ENCODE measurements at regions not wholly inside any gene's neighbourhood (a gene's known extent, or its start where the extent isn't known, plus 50 kb on each side); places are given as distances from the start of the nearest gene placed in this dataset.
"Not testable (repeated sequence)": the region's sequence is repeated elsewhere in the genome, so short reads cannot be mapped to it uniquely, and the experiment has no call there.

DNA sequence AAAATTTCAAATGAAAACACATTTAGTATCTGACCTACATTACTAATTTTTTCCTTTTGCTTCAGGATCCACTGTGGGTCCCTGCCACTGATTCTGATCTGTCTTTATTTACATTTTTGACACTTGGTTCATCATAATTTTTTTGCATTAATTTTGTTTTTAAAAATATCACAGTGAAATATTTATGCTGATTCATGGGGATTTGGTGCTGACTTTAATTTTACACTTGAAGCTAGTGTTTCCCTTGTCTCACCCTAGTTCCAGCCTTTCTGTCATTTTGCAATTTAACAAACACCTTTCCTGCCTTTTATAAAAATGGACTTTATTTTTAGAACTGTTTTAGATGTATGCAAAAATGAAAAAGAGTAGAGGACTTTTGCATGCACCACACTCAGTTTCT lies 111.9 kb upstream of the MARCHF11 start:
- ChIA-PET CTCF (no interaction called here), POLR2A (no interaction called here)
- ATAC-seq (ENCODE audit: low read depth) (no peak), DNase-seq (no peak)
- Mint-ChIP-seq H3K4me1 (no peaks in the 10 kb centered on the region), H3K27ac (no peak overlapping the region), H3K9me3 (peaks cover 12% of the 10 kb centered on the region), H3K36me3 (ENCODE audit: low read depth) (no peaks in the 10 kb centered on the region), H3K4me3 (no peak overlapping the region), H3K27me3 (no peaks in the 10 kb centered on the region)
- TF ChIP-seq, protein P1, sequence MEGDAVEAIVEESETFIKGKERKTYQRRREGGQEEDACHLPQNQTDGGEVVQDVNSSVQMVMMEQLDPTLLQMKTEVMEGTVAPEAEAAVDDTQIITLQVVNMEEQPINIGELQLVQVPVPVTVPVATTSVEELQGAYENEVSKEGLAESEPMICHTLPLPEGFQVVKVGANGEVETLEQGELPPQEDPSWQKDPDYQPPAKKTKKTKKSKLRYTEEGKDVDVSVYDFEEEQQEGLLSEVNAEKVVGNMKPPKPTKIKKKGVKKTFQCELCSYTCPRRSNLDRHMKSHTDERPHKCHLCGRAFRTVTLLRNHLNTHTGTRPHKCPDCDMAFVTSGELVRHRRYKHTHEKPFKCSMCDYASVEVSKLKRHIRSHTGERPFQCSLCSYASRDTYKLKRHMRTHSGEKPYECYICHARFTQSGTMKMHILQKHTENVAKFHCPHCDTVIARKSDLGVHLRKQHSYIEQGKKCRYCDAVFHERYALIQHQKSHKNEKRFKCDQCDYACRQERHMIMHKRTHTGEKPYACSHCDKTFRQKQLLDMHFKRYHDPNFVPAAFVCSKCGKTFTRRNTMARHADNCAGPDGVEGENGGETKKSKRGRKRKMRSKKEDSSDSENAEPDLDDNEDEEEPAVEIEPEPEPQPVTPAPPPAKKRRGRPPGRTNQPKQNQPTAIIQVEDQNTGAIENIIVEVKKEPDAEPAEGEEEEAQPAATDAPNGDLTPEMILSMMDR (IDR thresholded peaks at IDR 0.05), result no peak
- intact Hi-C loops (cut with micrococcal nuclease), result no loop called here

DNA sequence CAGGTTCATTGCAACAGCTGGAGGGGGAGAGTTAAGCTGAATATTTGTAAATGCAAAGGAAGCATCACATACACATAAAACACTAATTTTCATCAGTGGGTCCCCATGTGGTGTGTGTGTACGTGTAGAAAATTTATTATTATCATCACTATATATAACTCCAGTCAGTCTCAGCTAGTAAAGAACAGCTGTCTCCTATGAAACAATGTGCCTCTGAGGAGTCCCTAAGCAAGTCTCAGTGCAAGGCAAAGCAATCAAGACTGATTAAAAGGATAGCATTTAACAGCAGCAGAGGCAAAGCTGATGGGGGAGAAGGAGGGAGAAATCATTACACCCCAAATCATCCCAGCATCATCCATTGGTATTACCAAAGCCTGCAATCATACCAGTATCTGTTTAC lies 104.2 kb upstream of the MARCHF11 start:
- Mint-ChIP-seq H3K9me3 (no peaks in the 10 kb centered on the region), H3K36me3 (ENCODE audit: low read depth) (no peaks in the 10 kb centered on the region), H3K4me3 (no peak overlapping the region), H3K4me1 (no peaks in the 10 kb centered on the region), H3K27me3 (no peaks in the 10 kb centered on the region), H3K27ac (no peak overlapping the region)
- DNase-seq (no peak), ATAC-seq (ENCODE audit: low read depth) (no peak)
- intact Hi-C loops (cut with micrococcal nuclease), result no loop called here
- TF ChIP-seq, protein P1 (IDR thresholded peaks at IDR 0.05), result no peak
- CTCF ChIA-PET, result no interaction called here
- POLR2A ChIA-PET, result no interaction called here

DNA sequence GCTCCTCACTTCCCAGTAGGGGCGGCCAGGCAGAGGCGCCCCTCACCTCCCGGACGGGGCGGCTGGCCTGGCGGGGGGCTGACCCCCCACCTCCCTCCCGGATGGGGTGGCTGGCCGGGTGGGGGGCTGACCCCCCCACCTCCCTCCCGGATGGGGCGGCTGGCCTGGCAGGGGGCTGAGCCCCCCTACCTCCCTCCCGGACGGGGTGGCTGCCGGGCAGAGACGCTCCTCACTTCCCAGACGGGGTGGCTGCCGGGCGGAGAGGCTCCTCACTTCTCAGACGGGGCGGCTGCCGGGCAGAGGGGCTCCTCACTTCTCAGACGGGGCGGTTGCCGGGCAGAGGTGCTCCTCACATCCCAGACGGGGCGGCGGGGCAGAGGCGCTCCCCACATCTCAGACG lies 97.3 kb upstream of the MARCHF11 start:
- ATAC-seq (ENCODE audit: low read depth); DNase-seq; H3K4me1 Mint-ChIP-seq; H3K27ac Mint-ChIP-seq; H3K4me3 Mint-ChIP-seq; H3K9me3 Mint-ChIP-seq; H3K36me3 Mint-ChIP-seq (ENCODE audit: low read depth); CTCF ChIA-PET; H3K27me3 Mint-ChIP-seq; POLR2A ChIA-PET; intact Hi-C loops (cut with micrococcal nuclease): not testable (repeated sequence)

DNA sequence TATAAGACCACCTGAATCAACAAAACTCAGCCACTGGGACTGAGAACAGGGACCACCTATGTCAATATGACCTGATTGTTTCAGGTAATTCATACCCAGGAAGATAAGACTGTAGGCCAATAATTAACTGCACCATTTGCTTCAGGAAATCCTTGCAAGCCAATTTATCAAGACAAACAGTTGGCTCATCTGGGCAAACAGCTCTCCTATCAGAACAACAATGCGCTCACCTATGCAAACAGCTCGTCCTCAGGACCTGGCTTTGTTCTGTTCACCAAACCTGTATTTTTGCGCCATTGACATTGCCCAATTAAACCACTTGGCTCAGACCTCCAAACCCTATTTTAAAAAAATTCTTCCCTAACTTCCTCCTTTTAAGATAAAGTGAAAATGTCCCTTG lies 92.3 kb upstream of the MARCHF11 start:
- TF ChIP-seq, protein P1 (IDR thresholded peaks at IDR 0.05), result no peak
- no peak overlapping the region for H3K27ac Mint-ChIP-seq
- DNase-seq (no peak), ATAC-seq (ENCODE audit: low read depth) (no peak)
- H3K36me3 Mint-ChIP-seq (ENCODE audit: low read depth), result no peaks in the 10 kb centered on the region
- intact Hi-C loops (cut with micrococcal nuclease), result no loop called here
- H3K27me3 Mint-ChIP-seq, result no peaks in the 10 kb centered on the region
- H3K4me1 Mint-ChIP-seq, result no peaks in the 10 kb centered on the region
- no peak overlapping the region for H3K4me3 Mint-ChIP-seq
- peaks cover 4% of the 10 kb centered on the region for H3K9me3 Mint-ChIP-seq
- ChIA-PET POLR2A (no interaction called here), CTCF (no interaction called here)

DNA sequence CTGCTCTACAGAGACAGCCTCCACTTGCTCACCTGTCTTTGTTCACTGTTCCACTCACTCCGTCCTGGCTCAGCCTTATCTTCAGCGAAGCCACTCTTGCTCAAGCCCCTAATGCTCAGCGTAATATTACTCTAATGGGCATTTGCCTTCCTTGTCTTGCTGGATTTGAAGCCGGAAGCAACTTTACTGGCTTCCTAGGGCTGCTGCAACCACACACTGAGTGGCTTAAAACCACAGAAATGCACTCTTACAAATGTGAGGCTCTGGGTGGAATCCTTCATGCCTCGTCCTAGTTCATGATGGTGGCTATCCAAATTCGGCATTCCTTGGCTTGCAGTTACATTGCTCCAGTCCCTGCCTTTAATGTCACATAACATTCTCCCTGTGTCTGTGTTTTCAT lies 85.5 kb upstream of the MARCHF11 start:
- Mint-ChIP-seq H3K9me3 (no peaks in the 10 kb centered on the region), H3K4me1 (no peaks in the 10 kb centered on the region), H3K27me3 (no peaks in the 10 kb centered on the region), H3K4me3 (no peak overlapping the region), H3K27ac (no peak overlapping the region), H3K36me3 (ENCODE audit: low read depth) (no peaks in the 10 kb centered on the region)
- ATAC-seq (ENCODE audit: low read depth) (no peak), DNase-seq (no peak)
- TF ChIP-seq, protein P1 (IDR thresholded peaks at IDR 0.05), result no peak
- CTCF ChIA-PET, result no interaction called here
- intact Hi-C loops (cut with micrococcal nuclease), result no loop called here
- POLR2A ChIA-PET, result no interaction called here

GRCh38 chr5:16260000-16260399 lies 80.4 kb upstream of the MARCHF11 start:
- intact Hi-C loops (cut with micrococcal nuclease), result no loop called here
- H3K36me3 Mint-ChIP-seq (ENCODE audit: low read depth), result no peaks in the 10 kb centered on the region
- ChIA-PET CTCF (no interaction called here), POLR2A (no interaction called here)
- no peaks in the 10 kb centered on the region for H3K4me1 Mint-ChIP-seq
- ATAC-seq (ENCODE audit: low read depth) (no peak), DNase-seq (no peak)
- TF ChIP-seq, protein P1 (IDR thresholded peaks at IDR 0.05), result no peak
- H3K9me3 Mint-ChIP-seq, result peaks cover 2% of the 10 kb centered on the region
- no peak overlapping the region for H3K27ac Mint-ChIP-seq
- H3K27me3 Mint-ChIP-seq, result no peaks in the 10 kb centered on the region
- no peak overlapping the region for H3K4me3 Mint-ChIP-seq

Measured in activated B cell treated with CpG ODN at 0.5 μM for 24 hours (primary cell).